HG03159 (cell line): ENCODE measurements at regions not wholly inside any gene's neighbourhood (a gene's known extent, or its start where the extent isn't known, plus 50 kb on each side); places are given as distances from the start of the nearest gene placed in this dataset.

Experiments
- ATAC-seq: cut with Tn5 transposase; IDR thresholded peaks from one replicate; pipeline ENCODE4 v1.9.1; 2021; ENCODE audit warnings: mild to moderate bottlenecking, moderate library complexity; ENCODE audit not compliant: unreplicated experiment

GRCh38 chr21:22871692-22872091 lies 1873.5 kb downstream of the NCAM2 start:
- ATAC-seq, result no peak

DNA sequence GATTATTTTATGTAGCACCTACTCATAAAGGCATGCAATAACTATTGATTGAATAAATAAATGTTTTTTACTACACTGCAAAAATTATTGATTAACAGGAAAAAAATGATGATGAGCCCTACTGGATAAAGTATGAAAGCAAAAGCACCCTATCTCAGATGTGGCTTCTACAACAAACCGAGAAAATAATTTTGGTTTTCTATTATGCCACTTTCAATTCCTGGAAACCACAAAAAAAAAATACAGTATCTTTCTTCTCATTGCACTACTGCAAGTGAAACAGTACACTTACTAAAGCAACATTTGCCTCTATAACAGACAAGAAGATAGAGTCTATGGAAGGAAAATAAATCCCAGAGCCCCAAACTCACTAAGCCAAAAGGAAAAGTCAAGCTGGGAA lies 1882.4 kb downstream of the NCAM2 start:
- no peak for ATAC-seq

DNA sequence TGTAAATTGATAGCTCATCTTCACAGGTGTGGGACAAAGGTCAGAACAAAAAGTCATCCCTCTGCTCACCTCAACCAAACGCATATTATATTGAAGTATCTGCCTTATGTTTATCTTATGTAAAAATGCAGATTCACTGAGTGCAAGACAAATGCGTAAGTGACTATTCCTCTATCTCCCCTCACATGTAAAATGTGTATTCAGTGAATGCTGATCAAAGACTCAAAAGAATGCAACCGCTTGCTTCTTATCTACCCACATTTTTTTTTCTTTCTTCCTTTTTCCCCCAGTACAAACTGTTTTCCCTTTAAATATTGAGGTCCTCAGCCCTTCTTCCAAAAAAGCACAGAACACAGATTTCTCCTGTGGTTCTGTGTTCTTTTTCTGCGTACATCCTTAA lies 1882.9 kb downstream of the NCAM2 start:
- ATAC-seq, result no peak

- ATAC-seq, result no peak
These were observed 1886.9 kb downstream of the NCAM2 start for GRCh38 chr21:22885079-22885478.

DNA sequence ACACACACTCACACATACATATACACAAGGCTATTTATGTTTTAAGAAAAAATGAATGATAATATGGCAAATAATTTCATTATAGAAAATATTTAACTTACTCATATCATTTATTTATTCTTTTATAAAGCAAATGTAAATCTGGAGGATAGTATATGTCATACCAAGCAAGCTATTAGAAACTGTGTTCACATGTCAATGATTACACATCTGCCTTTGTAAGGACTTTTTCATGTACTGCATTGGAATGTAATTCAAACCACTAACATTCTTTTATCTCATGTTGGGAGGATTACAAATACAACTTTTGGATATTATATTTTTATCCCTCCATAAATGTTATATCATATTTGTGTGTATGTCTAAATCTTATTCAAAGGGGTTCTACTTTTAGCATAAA lies 1887.4 kb downstream of the NCAM2 start:
- no peak for ATAC-seq

GRCh38 chr21:22889445-22889844 lies 1891.2 kb downstream of the NCAM2 start:
- ATAC-seq, result no peak

- no peak for ATAC-seq
These were observed 1892.4 kb downstream of the NCAM2 start for GRCh38 chr21:22890656-22891055.

- no peak for ATAC-seq
These were observed 1893.8 kb downstream of the NCAM2 start for GRCh38 chr21:22892028-22892427.

- no peak for ATAC-seq
These were observed 1894.5 kb downstream of the NCAM2 start for GRCh38 chr21:22892740-22893139.

DNA sequence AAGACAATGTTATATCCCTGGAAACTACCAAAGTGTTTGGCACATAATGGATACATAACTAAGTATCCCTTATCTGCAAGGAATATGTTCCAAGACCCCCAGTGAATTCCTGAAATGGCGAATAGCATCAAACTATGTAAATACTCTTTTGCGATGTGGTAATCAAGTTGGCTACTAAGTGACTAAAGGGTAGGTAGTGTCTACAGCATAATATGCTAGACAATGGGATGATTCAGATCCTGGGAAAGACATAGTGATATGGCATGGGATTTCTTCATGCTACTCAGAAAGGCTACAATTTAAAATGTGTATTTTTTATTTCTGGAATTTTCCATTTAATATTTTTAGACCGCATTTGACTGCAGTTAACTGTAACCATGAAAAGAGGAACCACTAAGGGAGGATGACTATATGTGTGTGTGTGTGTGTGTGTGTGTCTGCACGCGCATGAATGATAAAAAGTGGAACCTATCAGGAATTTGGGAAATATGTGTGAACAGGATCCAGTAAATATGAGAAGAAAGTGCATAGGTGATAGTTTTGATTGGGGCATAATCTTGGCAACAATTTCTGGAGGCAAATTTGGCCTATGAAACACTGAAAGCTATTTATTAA lies 1899.9 kb downstream of the NCAM2 start:
- no peak for ATAC-seq

GRCh38 chr21:22900490-22900889 lies 1902.3 kb downstream of the NCAM2 start:
- no peak for ATAC-seq

GRCh38 chr21:22903851-22904250 lies 1905.6 kb downstream of the NCAM2 start:
- no peak for ATAC-seq

DNA sequence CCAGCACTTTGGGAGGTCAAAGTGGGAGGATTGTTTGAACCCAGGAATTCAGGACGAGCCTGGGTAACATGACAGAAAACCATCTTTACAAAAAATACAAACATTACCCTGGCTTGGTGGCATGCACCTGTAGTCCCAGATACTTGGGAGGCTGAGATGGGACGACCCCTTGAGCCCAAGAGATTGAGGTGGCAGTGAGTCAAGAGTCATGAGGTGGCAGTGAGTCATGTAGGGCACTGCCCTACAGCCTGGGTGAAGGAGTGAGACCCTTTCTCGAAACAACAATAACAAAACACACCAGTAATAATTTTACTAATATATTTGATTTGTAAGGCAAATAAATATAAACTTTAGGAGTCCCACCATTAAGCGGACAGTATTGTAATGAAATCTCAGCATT lies 1906.2 kb downstream of the NCAM2 start:
- no peak for ATAC-seq

DNA sequence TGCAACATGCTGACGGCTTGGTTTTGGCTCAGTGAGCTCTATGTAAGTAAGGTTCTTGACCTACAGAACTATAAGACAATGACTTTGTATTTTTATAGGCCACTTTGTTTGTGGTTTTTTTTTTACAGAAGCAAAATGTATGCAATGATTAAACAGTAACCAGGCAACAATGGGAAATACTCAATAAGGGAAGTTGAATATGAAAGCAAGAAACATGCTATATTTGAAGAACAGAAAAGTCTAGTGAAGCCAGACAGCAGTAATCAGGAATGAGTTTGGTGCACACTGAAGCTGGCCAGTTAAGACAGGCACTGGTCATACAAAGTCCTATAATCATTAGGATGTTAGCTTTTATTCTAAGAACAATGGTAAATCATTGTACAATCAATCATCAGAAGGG lies 1926.8 kb downstream of the NCAM2 start:
- ATAC-seq, result peak; percentile 79

DNA sequence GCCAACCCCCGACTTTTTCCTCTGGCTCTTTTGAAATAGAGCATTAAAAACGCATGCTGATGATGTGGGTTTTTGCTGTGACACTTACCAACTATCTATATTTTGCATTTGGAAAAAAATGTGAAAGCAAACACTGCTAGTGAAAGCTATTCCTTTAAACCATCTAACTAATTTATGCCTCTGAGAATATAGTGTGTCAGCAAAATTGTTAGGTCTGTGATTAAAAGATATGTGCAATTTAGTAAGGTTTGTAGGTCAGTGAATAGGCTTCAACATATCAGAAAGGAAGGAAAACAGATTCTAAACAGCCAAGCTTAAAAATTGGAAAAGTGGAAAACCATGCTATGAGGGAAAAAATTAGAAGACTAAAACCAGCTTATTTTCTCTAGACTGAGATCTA lies 1929.3 kb downstream of the NCAM2 start:
- ATAC-seq, result no peak

DNA sequence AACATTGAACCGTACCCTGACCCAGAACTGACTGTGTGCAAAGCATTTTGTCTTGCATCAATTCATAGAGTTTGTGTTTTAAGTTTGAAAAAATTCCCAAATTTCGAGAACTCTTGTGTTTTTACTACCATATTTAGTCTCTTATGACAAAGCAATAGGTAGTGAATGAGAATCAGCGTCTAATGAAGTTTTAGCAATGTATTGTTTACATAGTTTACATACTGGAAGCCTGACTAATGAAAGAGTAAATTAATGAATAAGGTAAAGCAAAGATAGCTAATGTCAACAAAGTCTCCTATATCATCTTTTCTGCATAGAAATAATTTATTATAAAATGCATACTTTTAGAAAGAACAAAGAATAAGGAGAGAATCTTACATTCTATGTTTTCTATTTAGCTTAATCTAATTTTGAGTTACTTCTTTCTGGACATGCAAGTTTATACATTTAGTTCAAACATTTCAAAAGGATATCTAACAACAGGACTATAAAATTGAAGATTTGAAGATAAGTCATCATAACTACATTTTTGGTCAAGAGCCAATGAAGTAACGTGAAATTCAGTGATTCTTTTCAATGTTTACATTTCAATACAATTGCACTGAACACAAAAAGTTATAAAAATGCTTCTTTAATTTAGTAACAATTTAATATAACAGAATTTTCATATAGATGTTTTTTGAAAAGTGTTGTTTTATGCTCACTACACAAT lies 1943.7 kb downstream of the NCAM2 start:
- ATAC-seq, result no peak

GRCh38 chr21:22955559-22955958 lies 1957.3 kb downstream of the NCAM2 start:
- no peak for ATAC-seq

GRCh38 chr21:22961258-22961657 lies 1963.0 kb downstream of the NCAM2 start:
- ATAC-seq, result no peak

DNA sequence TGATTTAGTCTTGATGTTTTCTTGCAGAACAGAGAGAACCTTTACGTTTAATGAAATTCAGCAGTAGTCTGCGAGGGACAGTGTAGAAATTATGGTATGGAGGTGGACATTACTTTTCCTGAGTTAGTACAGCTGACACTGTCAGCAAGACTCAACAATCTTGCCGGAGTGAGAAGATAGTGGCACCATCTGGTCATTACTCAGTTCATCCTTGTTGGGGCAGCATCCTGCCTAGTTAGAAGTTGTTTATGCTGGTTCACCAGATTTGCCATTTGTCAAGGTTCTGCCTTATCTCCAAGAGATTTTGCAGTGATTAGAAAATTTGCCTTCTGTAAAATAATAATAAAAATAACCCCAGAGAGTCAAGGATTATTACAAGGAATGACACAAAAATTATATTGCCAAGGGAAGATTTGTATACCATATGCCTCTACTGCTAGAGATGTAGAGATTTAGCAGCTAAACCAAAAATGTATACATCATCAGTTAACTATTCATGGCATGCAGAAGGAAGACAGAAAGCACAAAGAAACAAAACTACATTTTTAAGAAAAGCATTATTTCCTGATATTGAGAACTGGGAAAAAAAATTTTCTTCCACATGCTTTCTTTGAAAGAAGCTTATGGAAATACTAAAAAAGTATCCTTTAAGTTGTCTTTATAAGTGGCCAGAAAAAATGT lies 1967.4 kb downstream of the NCAM2 start:
- ATAC-seq, result no peak

DNA sequence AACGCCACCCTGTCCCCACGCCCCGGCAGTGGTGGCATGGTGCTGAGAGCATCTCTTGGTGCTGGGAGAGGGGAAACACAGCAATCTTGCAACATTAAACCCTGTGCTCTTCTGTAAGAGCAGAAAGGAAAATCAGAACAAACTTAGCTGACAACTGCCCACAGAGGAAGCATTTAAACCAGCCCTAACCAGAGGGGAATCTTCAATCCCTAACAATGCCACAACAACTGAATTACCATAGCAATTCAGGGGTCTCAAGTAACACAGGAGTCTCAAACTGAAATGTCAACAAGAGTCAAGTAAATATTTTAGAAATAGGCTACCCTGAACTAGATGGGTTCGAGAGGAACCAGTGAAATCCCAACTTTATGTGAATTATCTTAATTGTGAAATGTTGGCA lies 1983.6 kb downstream of the NCAM2 start:
- ATAC-seq, result no peak

DNA sequence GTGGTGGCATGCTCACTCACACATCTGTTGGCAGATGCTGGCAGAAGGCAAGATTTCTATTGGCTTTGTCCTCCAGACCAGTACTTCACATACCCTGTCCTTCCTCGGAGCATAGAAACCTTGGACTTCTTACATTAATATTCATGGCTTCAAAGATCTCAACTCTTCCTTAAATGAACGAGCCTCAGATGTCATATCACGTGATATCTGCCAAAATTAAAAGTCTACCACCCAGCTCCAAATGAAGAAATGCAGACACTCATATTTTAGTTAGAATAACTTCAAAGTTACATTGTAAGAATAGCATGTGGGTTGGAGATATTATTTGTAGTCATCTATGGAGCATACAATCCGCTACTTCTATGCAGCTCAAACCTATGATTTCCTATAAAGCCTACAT lies 1994.9 kb downstream of the NCAM2 start:
- no peak for ATAC-seq

- ATAC-seq, result no peak
These were observed 1995.8 kb downstream of the NCAM2 start for GRCh38 chr21:22993822-22994574.
